ENCODE measurements at regions not wholly inside any gene's neighbourhood (a gene's known extent, or its start where the extent isn't known, plus 50 kb on each side); places are given as distances from the start of the nearest gene placed in this dataset.

DNA sequence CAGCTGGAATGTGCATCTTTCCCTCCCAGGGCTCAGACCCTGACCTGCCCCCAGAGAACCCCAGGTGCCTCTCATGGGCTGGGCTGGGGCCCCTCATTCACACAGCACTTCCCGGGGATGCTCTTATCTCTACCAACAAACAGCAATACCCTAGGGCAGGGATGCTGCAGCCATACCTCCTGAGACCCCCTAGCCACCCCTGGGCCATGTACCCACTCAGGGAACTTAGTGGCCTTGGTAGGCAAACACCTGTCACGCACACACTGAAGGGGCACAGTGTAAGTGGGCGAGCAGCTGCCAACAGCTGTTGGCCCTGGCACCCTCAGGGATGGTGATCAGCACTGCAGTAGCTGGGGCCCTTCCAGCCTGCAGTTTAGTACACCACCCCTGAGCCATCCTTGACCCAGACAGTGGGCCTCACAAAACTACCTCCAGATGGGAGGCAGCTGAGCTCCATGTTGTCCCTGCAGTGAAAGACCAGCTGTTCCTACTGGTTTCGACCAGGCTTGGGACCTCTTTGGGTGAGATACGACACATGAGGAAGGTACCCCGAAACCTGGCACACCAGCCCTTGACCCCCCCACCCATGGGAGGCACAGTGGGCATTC is 1723.6 kb downstream of the TP53TG3F start:
- Histone ChIP-seq H3K9me3 (replicated peaks in 1 of 11) (no peaks in the 10 kb centered on the region; a peak in 1 of 22 replicates), H3K4me1 (no peaks in the 10 kb centered on the region), H3K27me3 (no peaks in the 10 kb centered on the region), H3K27ac (no peak overlapping the region), H4K20me1 (no peaks in the 10 kb centered on the region), H3K4me2 (no peak overlapping the region), H3K4me3 (no peak overlapping the region), H3K36me3 (no peaks in the 10 kb centered on the region), H3K9ac (no peak overlapping the region)
- TF ChIP-seq Cebpa-rat (IDR thresholded peaks at IDR 0.05), result no peak

GRCh38 chr16:35184356-35184870 is 1725.0 kb downstream of the TP53TG3F start:
- no peaks in the 10 kb centered on the region for H3K36me3 ChIP-seq
- H3K4me3 ChIP-seq, result no peak overlapping the region
- H3K27me3 ChIP-seq, result no peaks in the 10 kb centered on the region
- H4K20me1 ChIP-seq, result no peaks in the 10 kb centered on the region
- no peak overlapping the region for H3K4me2 ChIP-seq
- no peaks in the 10 kb centered on the region for H3K4me1 ChIP-seq
- no peak for TF ChIP-seq Cebpa-rat (IDR thresholded peaks at IDR 0.05)
- H3K27ac ChIP-seq, result no peak overlapping the region
- H3K9me3 ChIP-seq (replicated peaks in 1 of 11), result no peaks in the 10 kb centered on the region; a peak in 1 of 22 replicates
- H3K9ac ChIP-seq, result no peak overlapping the region

GRCh38 chr16:35185366-35186044 is 1726.1 kb downstream of the TP53TG3F start:
- Histone ChIP-seq H3K36me3 (no peaks in the 10 kb centered on the region), H3K27me3 (no peaks in the 10 kb centered on the region), H3K27ac (no peak overlapping the region), H3K4me3 (no peak overlapping the region), H3K4me1 (no peaks in the 10 kb centered on the region), H4K20me1 (no peaks in the 10 kb centered on the region), H3K4me2 (no peak overlapping the region), H3K9me3 (replicated peaks in 1 of 11) (no peaks in the 10 kb centered on the region; a peak in 1 of 22 replicates), H3K9ac (no peak overlapping the region)
- TF ChIP-seq Cebpa-rat (IDR thresholded peaks at IDR 0.05), result no peak

GRCh38 chr16:35186045-35186759 is 1726.8 kb downstream of the TP53TG3F start:
- Histone ChIP-seq H3K27me3 (no peaks in the 10 kb centered on the region), H3K4me1 (no peaks in the 10 kb centered on the region)

GRCh38 chr16:35187665-35188225 is 1728.3 kb downstream of the TP53TG3F start:
- no peaks in the 10 kb centered on the region for H4K20me1 ChIP-seq
- H3K4me2 ChIP-seq, result no peak overlapping the region
- no peak overlapping the region for H3K4me3 ChIP-seq
- no peaks in the 10 kb centered on the region for H3K4me1 ChIP-seq
- no peaks in the 10 kb centered on the region; a peak in 1 of 22 replicates for H3K9me3 ChIP-seq (replicated peaks in 1 of 11)
- TF ChIP-seq Cebpa-rat (IDR thresholded peaks at IDR 0.05), result no peak
- no peak overlapping the region for H3K9ac ChIP-seq
- no peaks in the 10 kb centered on the region for H3K36me3 ChIP-seq
- no peak overlapping the region for H3K27ac ChIP-seq
- no peaks in the 10 kb centered on the region for H3K27me3 ChIP-seq

More at GRCh38 chr16:35186045-35186759, 1726.8 kb downstream of the TP53TG3F start:
- no peak overlapping the region for H3K9ac ChIP-seq
- H4K20me1 ChIP-seq, result no peaks in the 10 kb centered on the region
- no peak overlapping the region for H3K4me2 ChIP-seq
- no peaks in the 10 kb centered on the region for H3K36me3 ChIP-seq
- H3K27ac ChIP-seq, result no peak overlapping the region
- TF ChIP-seq Cebpa-rat (IDR thresholded peaks at IDR 0.05), result no peak
- no peaks in the 10 kb centered on the region; a peak in 1 of 22 replicates for H3K9me3 ChIP-seq (replicated peaks in 1 of 11)
- no peak overlapping the region for H3K4me3 ChIP-seq

GRCh38 chr16:35188288-35189155 is 1729.1 kb downstream of the TP53TG3F start:
- Histone ChIP-seq H3K9me3 (replicated peaks in 1 of 11) (no peaks in the 10 kb centered on the region; a peak in 1 of 22 replicates), H3K36me3 (no peaks in the 10 kb centered on the region), H3K9ac (no peak overlapping the region), H4K20me1 (no peaks in the 10 kb centered on the region), H3K27me3 (no peaks in the 10 kb centered on the region), H3K4me2 (no peak overlapping the region), H3K4me3 (no peak overlapping the region), H3K4me1 (no peaks in the 10 kb centered on the region), H3K27ac (no peak overlapping the region)
- TF ChIP-seq Cebpa-rat (IDR thresholded peaks at IDR 0.05), result no peak

DNA sequence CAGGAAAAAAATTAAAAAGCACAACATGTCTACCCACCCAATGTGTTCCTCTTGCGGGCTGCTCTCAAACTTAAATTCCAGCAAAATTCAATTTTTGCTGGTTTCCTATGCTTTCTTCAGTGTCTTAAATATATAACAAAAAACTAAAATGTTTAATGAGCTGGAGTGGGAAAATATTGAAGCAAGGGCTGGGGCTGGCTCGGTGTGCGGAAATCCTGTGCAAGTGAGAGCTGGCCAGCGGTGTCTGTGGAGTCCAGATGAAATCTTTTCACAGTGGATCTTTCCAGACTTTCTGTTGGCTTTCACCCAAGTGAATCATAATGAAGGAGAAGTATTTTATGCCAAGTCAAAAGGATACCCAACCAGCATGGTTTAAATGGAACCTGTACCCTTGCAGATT is 1733.6 kb downstream of the TP53TG3F start:
- TF ChIP-seq Cebpa-rat (IDR thresholded peaks at IDR 0.05), result no peak
- no peaks in the 10 kb centered on the region for H3K27me3 ChIP-seq
- no peaks in the 10 kb centered on the region for H3K4me1 ChIP-seq
- no peak overlapping the region for H3K4me2 ChIP-seq
- no peaks in the 10 kb centered on the region for H3K36me3 ChIP-seq
- no peak overlapping the region for H3K4me3 ChIP-seq
- H4K20me1 ChIP-seq, result no peaks in the 10 kb centered on the region
- no peak overlapping the region for H3K9ac ChIP-seq
- H3K9me3 ChIP-seq (replicated peaks in 1 of 11), result peaks cover 13 to 31% (median 21%) of the 10 kb centered on the region in 11 experiments; a peak in 20 of 22 replicates
- H3K27ac ChIP-seq, result no peak overlapping the region

- Histone ChIP-seq H3K4me3 (no peak overlapping the region), H3K27me3 (no peaks in the 10 kb centered on the region), H3K9ac (no peak overlapping the region), H3K27ac (no peak overlapping the region), H3K4me2 (no peak overlapping the region), H4K20me1 (no peaks in the 10 kb centered on the region), H3K36me3 (no peaks in the 10 kb centered on the region), H3K9me3 (replicated peaks in 1 of 11) (peaks cover 13 to 40% (median 21%) of the 10 kb centered on the region in 11 experiments; a peak in 20 of 22 replicates), H3K4me1 (no peaks in the 10 kb centered on the region)
- TF ChIP-seq Cebpa-rat (IDR thresholded peaks at IDR 0.05), result no peak
These were observed 1734.5 kb downstream of the TP53TG3F start for GRCh38 chr16:35193956-35194355.

Data from BLaER1 treated with 17β-estradiol and CSF1 and Interleukin-3, amounts not matched to agents 10 nM and 100 nM (cell line).